K562 (cell line): ENCODE measurements at regions not wholly inside any gene's neighbourhood (a gene's known extent, or its start where the extent isn't known, plus 50 kb on each side); places are given as distances from the start of the nearest gene placed in this dataset.

Experiments used
- BACH1 ChIP-seq: fragments of 200-800 bp; sonication (Bioruptor generic); IDR thresholded peaks from 2 replicates; pipeline ENCODE4 v1.6.1; 2016; ENCODE audit warnings: missing genetic modification characterization, missing compliant biosample characterization
- HDAC8 ChIP-seq: fragments of 450-650 bp; IDR thresholded peaks from 2 replicates; pipeline ENCODE4 v1.6.1; 2016; ENCODE audit warnings: mild to moderate bottlenecking, missing genetic modification characterization, moderate library complexity, missing compliant biosample characterization
- KAT8 ChIP-seq: fragments of 450-650 bp; IDR thresholded peaks from 2 replicates; pipeline ENCODE4 v1.6.1; 2016; ENCODE audit warnings: low read depth, mild to moderate bottlenecking
- POLR2A ChIP-seq: fragments of 450-650 bp; conservative IDR thresholded peaks from 2 replicates; pipeline ENCODE4 v1.6.1; 2016
- SAP30 ChIP-seq: fragments of 200-600 bp; sonication (generic); IDR thresholded peaks from 2 replicates; pipeline ENCODE4 v1.6.1; 2012; ENCODE audit warnings: borderline replicate concordance, low read depth, mild to moderate bottlenecking, moderate library complexity, low read length, control low read depth, inconsistent platforms; ENCODE audit not compliant: insufficient read depth, poor library complexity, severe bottlenecking
- TARDBP ChIP-seq: fragments of 450-650 bp; IDR thresholded peaks from 2 replicates; pipeline ENCODE4 v1.6.1; 2016
- TFAM ChIP-seq: fragments of 250-450 bp; sonication (Bioruptor Pico); conservative IDR thresholded peaks from 2 replicates; pipeline ENCODE4 v1.5.0; 2021; ENCODE audit warnings: mild to moderate bottlenecking, moderate library complexity
- TF ChIP-seq, protein P1 (sequence below): fragments of 250-450 bp; sonication (Bioruptor Pico); IDR thresholded peaks from 2 replicates; pipeline ENCODE4 v1.8.0; 2021; ENCODE audit warnings: moderate library complexity, mild to moderate bottlenecking, inconsistent platforms

DNA sequence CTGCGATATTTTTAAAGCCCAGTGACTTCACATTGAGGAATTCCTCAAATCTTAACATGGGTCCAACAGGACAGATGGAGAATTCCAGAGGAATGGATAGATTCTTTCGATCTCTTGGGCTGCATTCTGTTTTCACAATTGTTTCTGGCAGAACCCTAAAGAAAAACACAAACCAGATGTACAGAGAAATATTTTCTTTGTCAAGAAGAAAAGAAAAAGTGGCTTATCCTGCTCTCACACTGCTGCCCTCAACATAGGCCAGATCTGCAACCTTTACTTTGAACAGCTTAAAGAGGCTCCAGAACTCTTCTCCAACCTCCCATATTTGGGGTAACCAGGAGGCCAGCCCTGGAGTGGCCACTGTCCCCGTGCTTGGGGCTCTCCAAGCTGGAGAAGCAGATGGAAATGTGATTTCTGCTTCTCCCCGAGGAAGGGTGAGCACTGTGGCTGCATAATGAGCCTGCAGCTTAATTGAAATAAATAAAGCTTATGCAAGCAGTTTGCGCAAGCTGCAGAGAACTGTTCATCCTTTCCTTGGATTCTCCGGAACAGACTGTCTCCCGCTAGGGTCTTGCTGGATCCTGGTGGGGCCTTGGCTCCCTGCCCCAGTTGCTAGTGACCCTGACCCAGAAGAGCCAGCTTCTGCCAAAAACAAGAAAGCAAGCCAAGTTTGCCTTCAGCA lies 453.2 kb upstream of the PROK2 start:
- no peak for TF ChIP-seq POLR2A
- TF ChIP-seq, protein P1, sequence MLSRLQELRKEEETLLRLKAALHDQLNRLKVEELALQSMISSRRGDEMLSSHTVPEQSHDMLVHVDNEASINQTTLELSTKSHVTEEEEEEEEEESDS, result no peak
- TF ChIP-seq TARDBP, result no peak
- no peak for TF ChIP-seq SAP30
- no peak for TF ChIP-seq HDAC8
- no peak for TF ChIP-seq BACH1 (tag)
- no peak for TF ChIP-seq KAT8
- TF ChIP-seq TFAM (CRISPR knock-in tag), result no peak
